T-helper 9 cell (primary cell): ENCODE measurements at regions not wholly inside any gene's neighbourhood (a gene's known extent, or its start where the extent isn't known, plus 50 kb on each side); places are given as distances from the start of the nearest gene placed in this dataset.
"Not testable (repeated sequence)": the region's sequence is repeated elsewhere in the genome, so short reads cannot be mapped to it uniquely, and the experiment has no call there.

Experiments
- DNase-seq: peaks from one replicate; pipeline ENCODE4 v3.0.0-alpha.2; 2020

GRCh38 chr5:108528655-108529054 is 146.8 kb upstream of the FBXL17 start:
- no peak for DNase-seq

- DNase-seq, result no peak
Observed at GRCh38 chr5:108524564-108524963, 142.7 kb upstream of the FBXL17 start.

- DNase-seq, result no peak
Observed at GRCh38 chr5:108523360-108523759, 141.5 kb upstream of the FBXL17 start.

GRCh38 chr5:108521841-108522506 is 140.1 kb upstream of the FBXL17 start:
- peak; percentile 1 for DNase-seq

GRCh38 chr5:108521011-108521700 is 139.3 kb upstream of the FBXL17 start:
- DNase-seq, result no peak

GRCh38 chr5:108516785-108517184 is 134.9 kb upstream of the FBXL17 start:
- no peak for DNase-seq

GRCh38 chr5:108515517-108516105 is 133.7 kb upstream of the FBXL17 start:
- no peak for DNase-seq

- no peak for DNase-seq
Observed at GRCh38 chr5:108508979-108509378, 127.1 kb upstream of the FBXL17 start.

GRCh38 chr5:108507631-108508030 is 125.7 kb upstream of the FBXL17 start:
- no peak for DNase-seq

- DNase-seq, result no peak
Observed at GRCh38 chr5:108505608-108506007, 123.7 kb upstream of the FBXL17 start.

GRCh38 chr5:108504974-108505373 is 123.1 kb upstream of the FBXL17 start:
- DNase-seq, result no peak

GRCh38 chr5:108503986-108504385 is 122.1 kb upstream of the FBXL17 start:
- DNase-seq, result no peak

- DNase-seq, result not testable (repeated sequence)
Observed at GRCh38 chr5:108495615-108496014, 113.7 kb upstream of the FBXL17 start.

- no peak for DNase-seq
Observed at GRCh38 chr5:108487951-108488350, 106.1 kb upstream of the FBXL17 start.

- no peak for DNase-seq
Observed at GRCh38 chr5:108484035-108484434, 102.1 kb upstream of the FBXL17 start.

- DNase-seq, result no peak
Observed at GRCh38 chr5:108481355-108481931, 99.5 kb upstream of the FBXL17 start.

GRCh38 chr5:108472237-108472636 is 90.3 kb upstream of the FBXL17 start:
- no peak for DNase-seq

GRCh38 chr5:108467563-108467962 is 85.7 kb upstream of the FBXL17 start:
- DNase-seq, result no peak

- DNase-seq, result no peak
Observed at GRCh38 chr5:108461628-108462367, 79.9 kb upstream of the FBXL17 start.

- no peak for DNase-seq
Observed at GRCh38 chr5:108459769-108460168, 77.9 kb upstream of the FBXL17 start.

- DNase-seq, result no peak
Observed at GRCh38 chr5:108451269-108451668, 69.4 kb upstream of the FBXL17 start.

GRCh38 chr5:108444130-108444529 is 62.2 kb upstream of the FBXL17 start:
- not testable (repeated sequence) for DNase-seq

GRCh38 chr5:108442063-108442651 is 60.3 kb upstream of the FBXL17 start:
- DNase-seq, result not testable (repeated sequence)
